MM.1S (cell line): ENCODE measurements at regions not wholly inside any gene's neighbourhood (a gene's known extent, or its start where the extent isn't known, plus 50 kb on each side); places are given as distances from the start of the nearest gene placed in this dataset.

ENCODE experiments used
- CTCF ChIP-seq: fragments of 300-600 bp; sonication (generic); IDR thresholded peaks from 2 replicates; pipeline ENCODE4 v1.5.1; 2016; ENCODE audit warnings: antibody characterized with exemption, low read length, mixed read lengths
- EZH2 ChIP-seq: fragments of 300-600 bp; sonication (generic); optimal IDR thresholded peaks from 2 replicates; pipeline ENCODE3; 2017; ENCODE audit warnings: low read depth, mild to moderate bottlenecking, antibody characterized with exemption, low read length, mixed read lengths
- EZH2phosphoT487 ChIP-seq: fragments of 300-600 bp; sonication (generic); IDR thresholded peaks from 2 replicates; pipeline ENCODE4 v1.6.1; 2018; ENCODE audit warnings: antibody characterized with exemption, low read length

- TF ChIP-seq CTCF (no peak), EZH2 (no peak), EZH2phosphoT487 (no peak)
These were observed 823.2 kb upstream of the LCORL start for GRCh38 chr4:18844726-18845125.
